HEK293 (cell line): ENCODE measurements at regions not wholly inside any gene's neighbourhood (a gene's known extent, or its start where the extent isn't known, plus 50 kb on each side); places are given as distances from the start of the nearest gene placed in this dataset.

ENCODE experiments used
- CTCF ChIP-seq: fragments of 450-650 bp; formaldehyde crosslinking; IDR thresholded peaks from 2 replicates; pipeline ENCODE4 v1.5.1; 2016; ENCODE audit warnings: missing biosample characterization, missing genetic modification characterization
- SALL2 ChIP-seq: fragments of 450-650 bp; formaldehyde crosslinking; IDR thresholded peaks from 2 replicates; pipeline ENCODE4 v1.5.0; 2017; ENCODE audit warnings: missing biosample characterization, mild to moderate bottlenecking, missing genetic modification characterization, borderline replicate concordance
- TCF7L2 ChIP-seq: IDR thresholded peaks from 2 replicates; pipeline ENCODE4 v1.6.1; 2011; ENCODE audit warnings: low read depth, mild to moderate bottlenecking, inconsistent platforms, low read length, moderate library complexity, borderline replicate concordance
- ZNF112 ChIP-seq: fragments of 450-650 bp; formaldehyde crosslinking; IDR thresholded peaks from 2 replicates; pipeline ENCODE4 v1.5.0; 2017; ENCODE audit warnings: missing biosample characterization, missing genetic modification characterization
- ZNF138 ChIP-seq: fragments of 450-650 bp; formaldehyde crosslinking; IDR thresholded peaks from 2 replicates; pipeline ENCODE4 v1.5.1; 2016; ENCODE audit warnings: missing biosample characterization, missing genetic modification characterization, borderline replicate concordance
- ZNF23 ChIP-seq: fragments of 450-650 bp; formaldehyde crosslinking; IDR thresholded peaks from 2 replicates; pipeline ENCODE4 v1.5.1; 2016; ENCODE audit warnings: missing biosample characterization, missing genetic modification characterization, borderline replicate concordance
- ZNF311 ChIP-seq: fragments of 450-650 bp; formaldehyde crosslinking; IDR thresholded peaks from 2 replicates; pipeline ENCODE4 v1.5.1; 2017; ENCODE audit warnings: missing biosample characterization, missing genetic modification characterization, borderline replicate concordance
- ZNF558 ChIP-seq: fragments of 450-650 bp; formaldehyde crosslinking; IDR thresholded peaks from 2 replicates; pipeline ENCODE4 v1.5.1; 2016; ENCODE audit warnings: missing biosample characterization, missing genetic modification characterization
- ZNF792 ChIP-seq: fragments of 450-650 bp; formaldehyde crosslinking; IDR thresholded peaks from 2 replicates; pipeline ENCODE4 v1.5.1; 2016; ENCODE audit warnings: missing biosample characterization, missing genetic modification characterization
- TF ChIP-seq, protein P1 (sequence below): fragments of 450-650 bp; formaldehyde crosslinking; conservative IDR thresholded peaks from 2 replicates; pipeline ENCODE4 v1.5.1; 2016; ENCODE audit warnings: low read depth, missing biosample characterization, missing genetic modification characterization
- TF ChIP-seq, protein P2 (sequence below): fragments of 450-650 bp; formaldehyde crosslinking; IDR thresholded peaks from 2 replicates; pipeline ENCODE4 v1.5.1; 2016; ENCODE audit warnings: missing biosample characterization, missing genetic modification characterization
- TF ChIP-seq, protein P3 (sequence below): sonication (generic); formaldehyde crosslinking; IDR thresholded peaks from 2 replicates; pipeline ENCODE4 v1.8.1; 2022; ENCODE audit warnings: mild to moderate bottlenecking, moderate library complexity, missing genetic modification reagents

DNA sequence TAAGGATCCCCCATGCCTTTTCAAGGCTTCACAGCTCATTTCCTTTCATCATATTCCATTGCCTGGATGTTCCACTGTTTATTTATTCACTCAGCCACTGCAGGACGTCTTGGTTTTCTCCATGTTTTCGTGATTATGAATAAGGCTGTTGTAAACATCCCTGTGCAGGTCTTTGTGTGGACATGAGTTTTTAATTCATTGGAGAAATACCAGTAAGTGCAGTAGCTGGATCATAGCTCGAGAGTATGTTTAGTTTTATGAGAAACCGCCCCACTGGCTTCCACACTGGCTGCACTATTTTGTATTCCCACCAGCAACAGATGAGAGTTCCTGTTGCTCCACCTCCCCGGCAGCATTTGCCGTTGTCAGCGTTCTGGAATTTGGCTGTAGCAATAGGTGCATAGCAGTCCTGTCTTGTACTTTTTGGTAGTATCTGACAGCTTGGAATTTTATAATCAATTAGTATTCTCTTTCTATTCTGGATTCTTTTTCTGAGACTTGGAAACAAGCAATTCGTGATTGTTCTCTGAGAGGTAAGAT lies 269.9 kb upstream of the PITRM1 start:
- TF ChIP-seq CTCF (tag by site-specific recombination), result no peak
- TF ChIP-seq, protein P1, sequence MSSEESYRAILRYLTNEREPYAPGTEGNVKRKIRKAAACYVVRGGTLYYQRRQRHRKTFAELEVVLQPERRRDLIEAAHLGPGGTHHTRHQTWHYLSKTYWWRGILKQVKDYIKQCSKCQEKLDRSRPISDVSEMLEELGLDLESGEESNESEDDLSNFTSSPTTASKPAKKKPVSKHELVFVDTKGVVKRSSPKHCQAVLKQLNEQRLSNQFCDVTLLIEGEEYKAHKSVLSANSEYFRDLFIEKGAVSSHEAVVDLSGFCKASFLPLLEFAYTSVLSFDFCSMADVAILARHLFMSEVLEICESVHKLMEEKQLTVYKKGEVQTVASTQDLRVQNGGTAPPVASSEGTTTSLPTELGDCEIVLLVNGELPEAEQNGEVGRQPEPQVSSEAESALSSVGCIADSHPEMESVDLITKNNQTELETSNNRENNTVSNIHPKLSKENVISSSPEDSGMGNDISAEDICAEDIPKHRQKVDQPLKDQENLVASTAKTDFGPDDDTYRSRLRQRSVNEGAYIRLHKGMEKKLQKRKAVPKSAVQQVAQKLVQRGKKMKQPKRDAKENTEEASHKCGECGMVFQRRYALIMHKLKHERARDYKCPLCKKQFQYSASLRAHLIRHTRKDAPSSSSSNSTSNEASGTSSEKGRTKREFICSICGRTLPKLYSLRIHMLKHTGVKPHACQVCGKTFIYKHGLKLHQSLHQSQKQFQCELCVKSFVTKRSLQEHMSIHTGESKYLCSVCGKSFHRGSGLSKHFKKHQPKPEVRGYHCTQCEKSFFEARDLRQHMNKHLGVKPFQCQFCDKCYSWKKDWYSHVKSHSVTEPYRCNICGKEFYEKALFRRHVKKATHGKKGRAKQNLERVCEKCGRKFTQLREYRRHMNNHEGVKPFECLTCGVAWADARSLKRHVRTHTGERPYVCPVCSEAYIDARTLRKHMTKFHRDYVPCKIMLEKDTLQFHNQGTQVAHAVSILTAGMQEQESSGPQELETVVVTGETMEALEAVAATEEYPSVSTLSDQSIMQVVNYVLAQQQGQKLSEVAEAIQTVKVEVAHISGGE (tag by site-specific recombination), result no peak
- no peak for TF ChIP-seq ZNF558 (tag by site-specific recombination)
- TF ChIP-seq ZNF112 (tag by site-specific recombination), result no peak
- TF ChIP-seq TCF7L2, result no peak
- TF ChIP-seq, protein P2, sequence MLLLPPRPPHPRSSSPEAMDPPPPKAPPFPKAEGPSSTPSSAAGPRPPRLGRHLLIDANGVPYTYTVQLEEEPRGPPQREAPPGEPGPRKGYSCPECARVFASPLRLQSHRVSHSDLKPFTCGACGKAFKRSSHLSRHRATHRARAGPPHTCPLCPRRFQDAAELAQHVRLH (tag by site-specific recombination), result no peak
- TF ChIP-seq ZNF23 (tag by site-specific recombination), result no peak
- no peak for TF ChIP-seq ZNF311 (tag by site-specific recombination)
- no peak for TF ChIP-seq ZNF792
- no peak for TF ChIP-seq SALL2
- TF ChIP-seq ZNF138 (tag by site-specific recombination), result no peak
- TF ChIP-seq, protein P3, sequence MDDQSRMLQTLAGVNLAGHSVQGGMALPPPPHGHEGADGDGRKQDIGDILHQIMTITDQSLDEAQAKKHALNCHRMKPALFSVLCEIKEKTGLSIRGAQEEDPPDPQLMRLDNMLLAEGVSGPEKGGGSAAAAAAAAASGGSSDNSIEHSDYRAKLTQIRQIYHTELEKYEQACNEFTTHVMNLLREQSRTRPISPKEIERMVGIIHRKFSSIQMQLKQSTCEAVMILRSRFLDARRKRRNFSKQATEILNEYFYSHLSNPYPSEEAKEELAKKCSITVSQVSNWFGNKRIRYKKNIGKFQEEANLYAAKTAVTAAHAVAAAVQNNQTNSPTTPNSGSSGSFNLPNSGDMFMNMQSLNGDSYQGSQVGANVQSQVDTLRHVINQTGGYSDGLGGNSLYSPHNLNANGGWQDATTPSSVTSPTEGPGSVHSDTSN (CRISPR knock-in tag), result no peak
